ENCODE measurements at regions not wholly inside any gene's neighbourhood (a gene's known extent, or its start where the extent isn't known, plus 50 kb on each side); places are given as distances from the start of the nearest gene placed in this dataset.

GRCh38 chr11:95498722-95499425, 267.9 kb upstream of the SESN3 start:
- no peak overlapping the region for H3K27ac ChIP-seq
- TF ChIP-seq, protein P1, sequence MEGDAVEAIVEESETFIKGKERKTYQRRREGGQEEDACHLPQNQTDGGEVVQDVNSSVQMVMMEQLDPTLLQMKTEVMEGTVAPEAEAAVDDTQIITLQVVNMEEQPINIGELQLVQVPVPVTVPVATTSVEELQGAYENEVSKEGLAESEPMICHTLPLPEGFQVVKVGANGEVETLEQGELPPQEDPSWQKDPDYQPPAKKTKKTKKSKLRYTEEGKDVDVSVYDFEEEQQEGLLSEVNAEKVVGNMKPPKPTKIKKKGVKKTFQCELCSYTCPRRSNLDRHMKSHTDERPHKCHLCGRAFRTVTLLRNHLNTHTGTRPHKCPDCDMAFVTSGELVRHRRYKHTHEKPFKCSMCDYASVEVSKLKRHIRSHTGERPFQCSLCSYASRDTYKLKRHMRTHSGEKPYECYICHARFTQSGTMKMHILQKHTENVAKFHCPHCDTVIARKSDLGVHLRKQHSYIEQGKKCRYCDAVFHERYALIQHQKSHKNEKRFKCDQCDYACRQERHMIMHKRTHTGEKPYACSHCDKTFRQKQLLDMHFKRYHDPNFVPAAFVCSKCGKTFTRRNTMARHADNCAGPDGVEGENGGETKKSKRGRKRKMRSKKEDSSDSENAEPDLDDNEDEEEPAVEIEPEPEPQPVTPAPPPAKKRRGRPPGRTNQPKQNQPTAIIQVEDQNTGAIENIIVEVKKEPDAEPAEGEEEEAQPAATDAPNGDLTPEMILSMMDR (IDR thresholded peaks at IDR 0.05): no peak
- no peak for TF ChIP-seq ZFX (IDR thresholded peaks at IDR 0.05; ENCODE audit: borderline replicate concordance)

- no peak for TF ChIP-seq ZFX (IDR thresholded peaks at IDR 0.05; ENCODE audit: borderline replicate concordance)
- TF ChIP-seq, protein P1 (IDR thresholded peaks at IDR 0.05): no peak
- no peak overlapping the region for H3K27ac ChIP-seq
These were observed 265.9 kb upstream of the SESN3 start for GRCh38 chr11:95496901-95497300.

DNA sequence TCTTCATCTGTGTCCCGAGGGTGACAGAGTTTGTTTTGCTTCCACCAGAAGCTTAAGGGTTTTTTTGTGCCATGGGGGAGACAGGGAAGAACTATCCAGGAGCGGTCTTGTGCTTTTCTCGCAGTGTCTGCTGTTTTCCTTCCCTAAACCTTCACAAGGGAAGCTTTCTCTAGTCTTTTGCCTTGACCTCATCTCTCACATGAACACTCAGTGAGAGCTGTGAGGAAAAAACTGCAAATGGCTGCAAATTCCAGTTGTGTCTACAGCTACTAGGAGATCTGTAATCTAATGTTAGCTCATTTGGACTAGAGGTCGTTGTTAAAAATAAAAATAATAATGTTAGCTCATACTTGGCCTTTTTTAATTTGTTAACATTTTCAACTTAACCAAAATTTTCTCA, 264.7 kb upstream of the SESN3 start:
- TF ChIP-seq, protein P1 (IDR thresholded peaks at IDR 0.05): no peak
- TF ChIP-seq ZFX (IDR thresholded peaks at IDR 0.05; ENCODE audit: borderline replicate concordance): no peak

GRCh38 chr11:95494856-95495255, 263.9 kb upstream of the SESN3 start:
- no peak overlapping the region for H3K27ac ChIP-seq
- TF ChIP-seq ZFX (IDR thresholded peaks at IDR 0.05; ENCODE audit: borderline replicate concordance): no peak
- TF ChIP-seq, protein P1 (IDR thresholded peaks at IDR 0.05): no peak

More for the DNA sequence above, 264.7 kb upstream of the SESN3 start:
- H3K27ac ChIP-seq: no peak overlapping the region

- TF ChIP-seq, protein P1 (IDR thresholded peaks at IDR 0.05): no peak
- TF ChIP-seq ZFX (IDR thresholded peaks at IDR 0.05; ENCODE audit: borderline replicate concordance): no peak
- no peak overlapping the region for H3K27ac ChIP-seq
These were observed 263.2 kb upstream of the SESN3 start for GRCh38 chr11:95494167-95494566.

GRCh38 chr11:95490625-95491024, 259.6 kb upstream of the SESN3 start:
- no peak overlapping the region for H3K27ac ChIP-seq
- TF ChIP-seq, protein P1 (IDR thresholded peaks at IDR 0.05): no peak
- TF ChIP-seq ZFX (IDR thresholded peaks at IDR 0.05; ENCODE audit: borderline replicate concordance): no peak

GRCh38 chr11:95487938-95488337, 256.9 kb upstream of the SESN3 start:
- TF ChIP-seq, protein P1 (IDR thresholded peaks at IDR 0.05): no peak
- no peak for TF ChIP-seq ZFX (IDR thresholded peaks at IDR 0.05; ENCODE audit: borderline replicate concordance)

More at GRCh38 chr11:95487938-95488337, 256.9 kb upstream of the SESN3 start:
- no peak overlapping the region for H3K27ac ChIP-seq
